CD4-positive, alpha-beta T cell treated with Interleukin-15 for 4 hours (primary cell): ENCODE measurements at regions not wholly inside any gene's neighbourhood (a gene's known extent, or its start where the extent isn't known, plus 50 kb on each side); places are given as distances from the start of the nearest gene placed in this dataset.

ENCODE experiments used
- DNase-seq: peaks from one replicate; pipeline ENCODE4 v3.0.0-alpha.2; 2020; ENCODE audit warnings: low spot score

DNA sequence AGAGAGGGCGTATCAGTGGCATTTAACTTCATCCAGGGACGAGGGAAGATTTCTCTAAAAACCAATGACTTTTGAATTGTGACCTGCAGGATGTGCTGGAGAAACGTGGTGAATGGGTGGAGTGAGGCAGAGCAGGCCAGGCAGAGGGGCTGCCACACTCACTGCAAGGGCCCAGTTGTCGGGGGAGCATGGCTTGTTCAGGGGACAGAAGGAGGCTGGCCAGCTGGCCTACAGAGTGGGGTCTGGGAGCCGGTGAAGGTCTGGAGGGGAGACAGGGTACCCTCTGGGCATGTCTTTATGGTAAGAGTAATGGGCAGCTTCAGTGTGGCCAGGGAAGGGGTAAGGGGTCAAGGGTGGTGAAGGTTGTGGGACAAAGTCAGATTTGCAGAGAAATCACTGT lies 225.2 kb upstream of the RGMA start:
- DNase-seq: no peak

DNA sequence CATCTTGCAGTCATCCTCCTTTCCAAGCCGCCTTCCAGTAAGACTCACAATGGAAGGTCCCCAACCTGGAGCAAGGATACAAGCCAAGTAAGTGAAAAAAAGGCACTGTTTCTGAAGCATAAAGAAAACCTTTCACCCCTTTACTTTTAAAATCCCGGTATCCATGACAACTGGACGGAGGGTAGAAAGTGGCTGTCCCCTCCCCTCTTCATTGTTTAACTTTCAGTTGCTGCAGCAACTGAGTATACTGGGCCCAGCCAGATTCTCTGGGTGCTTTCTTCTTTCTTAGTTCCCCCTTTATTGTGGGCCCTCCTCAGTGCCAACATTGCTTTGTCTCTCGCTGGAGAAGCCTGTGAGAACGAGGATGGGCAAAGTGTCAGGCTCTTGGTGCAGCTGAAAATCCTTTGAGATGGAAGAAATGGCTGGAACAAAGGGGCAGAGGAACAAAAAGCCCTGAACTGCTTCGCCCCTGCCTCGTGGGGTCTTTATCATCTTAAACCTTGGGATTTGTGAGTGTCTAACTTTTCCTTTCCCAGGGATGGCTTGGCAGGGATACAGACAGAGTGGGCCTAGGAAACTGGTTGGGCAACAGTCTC lies 224.0 kb upstream of the RGMA start:
- no peak for DNase-seq

DNA sequence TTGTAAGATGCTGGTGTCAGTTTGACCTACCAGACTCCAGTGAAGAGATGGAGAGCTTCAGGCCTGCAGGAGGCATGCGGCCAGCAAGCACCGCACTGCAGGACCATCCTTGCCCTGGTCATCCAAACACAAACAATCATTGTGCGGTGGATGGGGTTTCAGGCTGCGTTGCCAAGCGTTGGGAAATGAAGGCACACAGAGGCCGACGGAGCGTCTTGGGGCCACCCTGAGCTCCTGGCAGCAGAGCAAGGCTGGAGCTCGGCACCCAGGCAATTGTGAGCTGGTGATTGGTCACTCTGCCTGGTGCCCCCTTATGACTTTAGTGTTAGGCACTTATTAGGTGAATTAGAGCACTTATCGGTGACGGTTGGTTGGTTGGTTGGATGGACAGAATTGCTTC lies 222.6 kb upstream of the RGMA start:
- no peak for DNase-seq

DNA sequence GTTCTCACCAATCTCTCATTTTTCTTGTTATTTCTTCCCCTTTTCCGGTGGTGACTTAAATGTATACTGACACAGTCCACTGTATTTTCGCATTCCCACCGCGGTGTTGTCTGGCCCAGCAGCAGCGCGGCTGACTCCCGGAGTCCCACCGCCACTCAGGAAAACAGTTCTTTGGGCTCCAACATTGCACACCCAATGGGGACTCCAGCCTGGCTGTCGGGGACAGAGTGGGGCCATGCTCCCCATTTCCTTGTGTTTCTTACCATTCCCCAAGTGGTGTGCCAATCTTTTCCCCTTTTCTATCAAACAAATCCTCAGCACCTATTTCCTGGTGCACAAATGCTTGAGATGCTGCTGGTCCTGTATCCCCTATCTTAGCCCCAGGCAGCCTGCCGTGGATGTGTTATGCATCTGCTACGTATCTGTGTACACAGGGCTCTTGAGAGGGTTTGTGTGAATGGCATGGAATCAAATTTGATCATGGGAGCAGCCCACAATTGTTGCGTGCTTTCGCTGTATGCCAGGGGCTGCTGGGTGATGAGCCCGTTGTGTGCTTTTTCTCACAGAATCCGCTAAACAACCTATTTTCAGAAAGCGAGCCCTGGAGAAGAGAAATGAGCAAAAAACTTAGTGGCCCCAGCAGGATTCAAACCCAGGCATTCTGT lies 219.1 kb upstream of the RGMA start:
- no peak for DNase-seq

DNA sequence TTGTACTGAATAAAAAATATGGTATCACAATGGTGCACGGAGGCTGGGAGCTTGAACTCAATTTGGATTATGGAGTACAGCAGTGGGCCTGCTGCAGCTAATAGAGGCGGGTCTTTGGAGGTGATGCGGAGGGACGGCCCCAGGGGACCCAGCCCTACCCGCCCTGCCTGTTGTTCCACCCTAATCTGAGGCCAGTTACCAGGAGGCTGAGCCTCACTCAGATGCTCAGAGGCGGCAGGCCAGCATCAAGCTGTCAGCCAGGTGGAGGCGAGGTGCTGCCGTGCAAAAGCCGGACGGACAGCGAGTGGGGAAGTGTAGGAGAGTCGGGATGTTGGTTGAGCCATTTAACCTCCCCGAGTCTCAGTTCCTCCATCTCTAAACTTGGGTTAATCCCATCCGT lies 218.5 kb upstream of the RGMA start:
- DNase-seq: no peak

DNA sequence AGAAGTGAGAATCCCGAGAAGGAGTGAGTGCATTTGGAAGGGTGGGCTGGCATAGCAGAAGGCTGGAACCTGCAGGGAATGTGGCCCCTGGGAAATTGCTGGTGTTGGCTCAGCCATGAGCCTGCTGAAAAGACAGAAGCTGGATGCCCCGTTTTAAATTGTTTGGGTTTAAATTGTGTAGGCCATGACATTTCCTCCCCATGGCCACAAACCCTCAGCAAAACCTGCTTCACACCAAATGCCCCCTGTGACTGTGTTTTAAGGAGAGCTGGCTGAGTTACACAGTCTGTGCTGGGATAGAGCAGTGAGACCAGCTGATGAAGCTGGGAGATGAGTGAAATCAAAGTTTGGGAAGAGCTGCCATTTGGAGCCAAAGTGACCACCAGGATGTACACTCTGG lies 216.3 kb upstream of the RGMA start:
- DNase-seq: no peak

DNA sequence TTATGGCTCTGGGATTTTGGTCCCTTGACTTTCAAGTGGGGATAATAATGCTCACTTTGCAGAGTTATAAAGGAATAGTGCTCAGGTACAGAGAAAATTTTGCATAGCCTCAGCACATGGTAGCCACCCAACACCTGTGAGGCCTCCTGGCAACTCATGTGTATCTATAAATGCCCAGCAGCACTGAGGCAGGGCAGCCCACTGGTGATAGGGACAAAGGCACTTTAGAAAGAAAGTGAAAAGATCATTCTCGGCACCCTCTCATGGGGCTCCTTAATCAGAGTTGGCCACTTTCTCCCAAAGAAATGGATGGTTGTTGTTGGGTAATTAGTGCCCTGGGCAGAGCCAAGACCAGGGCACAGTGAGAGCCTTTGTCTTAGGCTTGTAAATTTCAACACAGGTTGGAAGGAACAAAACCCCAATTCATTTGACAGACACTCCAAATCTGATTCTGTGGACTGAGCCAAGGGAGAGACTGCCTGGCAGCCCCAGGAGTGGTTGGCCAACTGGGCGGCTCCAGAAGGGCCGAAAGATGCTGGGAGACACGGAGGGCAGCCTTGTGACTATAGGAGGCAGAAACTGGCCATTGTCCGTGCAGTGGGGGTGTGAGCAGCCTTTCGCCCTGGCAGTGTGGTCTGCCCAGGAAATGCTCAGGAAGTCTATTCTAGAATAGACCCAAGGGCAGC lies 213.2 kb upstream of the RGMA start:
- DNase-seq: no peak

DNA sequence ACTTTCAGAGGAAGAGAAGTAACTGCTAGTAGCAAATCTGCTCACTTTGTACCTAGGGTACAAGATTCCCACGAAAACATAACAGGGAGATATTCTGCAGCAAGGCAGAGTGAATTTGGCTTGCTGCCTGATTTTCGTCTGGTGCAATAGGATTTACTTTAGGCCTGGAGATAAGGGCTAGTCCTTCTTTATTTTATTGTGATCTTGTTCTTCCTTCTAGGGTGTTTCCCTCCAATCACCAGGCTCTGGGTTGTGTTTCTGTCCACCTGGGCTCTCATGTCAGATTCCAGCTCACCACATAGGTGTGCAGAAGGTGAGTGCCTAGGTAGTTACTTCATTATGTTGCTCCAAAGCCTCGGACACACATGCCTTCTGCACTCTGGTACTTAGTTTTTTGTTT lies 211.8 kb upstream of the RGMA start:
- no peak for DNase-seq

DNA sequence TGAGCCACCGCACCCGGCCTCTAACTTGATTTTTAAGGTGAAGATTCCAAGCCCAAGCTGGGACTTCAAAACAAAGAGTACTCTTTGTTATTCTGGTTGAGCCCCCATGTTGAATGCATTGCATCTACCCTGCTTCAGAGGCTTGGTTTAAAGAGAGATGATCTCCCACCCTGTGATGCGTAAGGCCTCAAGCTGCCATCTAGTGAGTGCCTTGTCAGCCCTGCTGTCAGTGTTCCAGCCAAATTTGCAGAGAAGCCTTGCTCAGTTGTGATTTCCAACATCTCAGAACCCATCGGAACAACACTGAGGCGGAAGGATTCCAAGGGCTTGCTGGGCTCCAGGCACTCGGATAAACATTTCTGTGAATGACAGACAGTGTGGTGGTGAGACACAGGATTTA lies 210.7 kb upstream of the RGMA start:
- DNase-seq: no peak

DNA sequence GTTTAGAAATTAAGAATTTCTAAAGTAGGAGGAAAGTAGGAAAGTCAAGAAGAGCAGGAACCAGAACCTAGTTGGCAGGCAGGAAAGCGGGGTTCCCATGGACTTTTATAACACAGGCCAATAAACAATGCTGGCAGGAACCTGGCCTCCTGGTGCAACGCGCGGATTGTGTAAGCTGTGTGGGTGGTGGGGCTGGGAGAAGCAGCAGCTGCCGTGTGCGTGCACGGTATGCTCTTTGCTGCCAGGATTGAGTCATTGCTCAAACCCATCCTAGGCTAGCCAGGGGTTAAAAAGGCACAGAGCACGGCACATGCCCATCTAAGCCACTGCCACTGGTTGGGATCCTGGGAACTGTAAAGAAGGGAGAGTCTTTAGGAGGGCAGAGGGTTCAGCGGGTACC lies 209.9 kb upstream of the RGMA start:
- DNase-seq: no peak

DNA sequence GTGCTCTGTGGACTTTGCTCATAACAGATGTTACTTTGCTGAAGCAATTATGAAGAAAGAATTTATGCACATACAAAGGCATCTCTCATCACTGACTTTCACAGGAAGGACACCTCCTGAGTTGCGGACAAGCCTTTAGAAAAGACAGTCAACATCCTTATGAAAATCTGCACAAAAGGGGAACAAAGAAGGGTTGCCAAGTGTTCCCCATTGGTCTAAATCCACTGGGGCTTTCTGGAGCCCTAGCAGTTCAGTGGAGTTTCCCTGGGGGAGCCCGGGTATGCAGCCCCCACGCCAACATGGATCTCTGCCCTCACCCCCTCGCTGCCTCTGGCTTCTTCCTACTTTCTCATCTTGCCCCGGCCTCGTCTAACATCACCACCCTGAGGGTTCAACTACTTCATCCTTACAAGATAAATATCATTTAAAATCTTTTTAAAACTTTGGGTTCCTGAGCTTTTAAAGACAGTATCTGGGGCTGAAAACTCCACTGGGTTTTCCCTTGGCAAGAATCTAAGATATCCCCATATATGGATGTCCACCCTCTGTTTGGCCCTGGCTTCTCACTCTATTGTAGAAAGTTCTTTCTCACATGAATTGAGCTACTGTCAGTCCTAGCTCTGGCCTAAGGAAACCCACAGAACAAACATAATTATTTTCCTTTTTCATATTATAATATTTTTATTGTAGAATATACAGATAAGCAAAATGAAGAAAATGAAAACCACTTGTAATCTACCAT lies 207.9 kb upstream of the RGMA start:
- no peak for DNase-seq

DNA sequence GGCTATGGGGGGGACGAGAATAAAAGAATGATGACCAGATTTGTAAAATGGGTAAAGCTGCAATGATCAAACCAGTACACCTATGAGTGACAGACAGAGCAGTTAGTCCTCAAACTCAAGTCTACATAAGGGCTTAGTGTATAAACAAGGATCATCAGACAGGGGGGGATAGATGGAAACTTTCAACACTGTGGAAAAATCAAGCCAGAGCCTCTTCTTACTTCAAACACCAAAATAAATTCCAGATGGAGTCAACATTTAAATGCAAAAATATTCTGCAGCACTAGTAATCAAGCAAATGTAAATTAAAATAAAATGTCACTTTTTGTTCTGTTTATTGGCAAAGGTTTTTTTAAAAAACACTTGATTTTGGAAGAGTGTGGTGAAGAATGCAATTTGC lies 205.9 kb upstream of the RGMA start:
- no peak for DNase-seq

DNA sequence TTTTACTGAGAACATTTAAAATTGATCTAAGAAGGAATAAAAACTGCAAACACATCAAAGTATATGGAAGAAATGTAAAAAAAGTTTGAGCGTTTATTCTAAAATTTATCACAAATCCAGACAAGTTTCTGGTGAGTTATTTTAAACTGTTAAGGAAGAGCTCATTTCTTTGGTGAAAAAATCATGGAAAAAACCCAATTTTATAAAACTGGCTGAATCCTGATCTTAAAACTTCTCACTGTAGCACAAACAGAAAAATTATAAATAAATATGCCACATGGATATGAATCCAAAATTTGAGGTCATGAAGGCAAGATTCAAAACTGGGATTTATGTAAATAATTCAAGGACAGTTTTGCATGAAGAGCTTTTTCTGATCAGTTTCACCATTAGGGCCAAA lies 205.1 kb upstream of the RGMA start:
- no peak for DNase-seq

DNA sequence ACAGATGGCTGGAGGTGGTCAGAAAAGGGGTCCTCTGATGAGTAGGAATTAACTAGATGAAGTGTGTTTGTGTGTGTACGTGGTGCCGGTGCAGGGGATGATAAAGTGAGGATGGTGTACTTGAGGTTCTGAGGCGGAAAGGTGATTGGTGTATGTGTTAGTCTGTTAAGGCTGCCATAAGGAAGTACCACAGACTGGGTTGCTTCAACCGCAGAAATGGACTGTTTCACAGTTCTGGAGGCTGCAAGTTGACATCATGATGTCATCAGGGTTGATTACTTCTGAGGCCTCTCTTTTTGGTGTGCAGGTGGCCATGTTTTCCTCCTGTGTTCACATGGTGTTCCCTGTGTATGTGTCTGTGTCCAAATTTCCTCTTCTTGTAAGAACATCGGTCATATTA lies 202.4 kb upstream of the RGMA start:
- DNase-seq: no peak

DNA sequence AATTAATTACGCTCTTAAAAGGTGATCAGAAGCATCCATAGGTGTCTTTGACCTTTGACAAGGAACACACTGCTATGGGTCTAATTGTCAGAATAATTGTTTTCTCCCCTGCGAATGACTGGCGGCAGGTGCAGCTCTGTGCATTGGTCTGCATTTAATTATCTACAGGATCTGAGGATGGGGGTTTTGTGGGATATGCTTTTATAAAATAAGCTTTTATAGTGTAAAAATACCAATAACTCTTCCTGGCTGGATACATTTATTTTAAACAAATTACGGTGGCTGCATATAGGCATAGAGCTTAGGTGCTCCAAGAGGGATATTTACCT lies 201.6 kb upstream of the RGMA start:
- DNase-seq: no peak

DNA sequence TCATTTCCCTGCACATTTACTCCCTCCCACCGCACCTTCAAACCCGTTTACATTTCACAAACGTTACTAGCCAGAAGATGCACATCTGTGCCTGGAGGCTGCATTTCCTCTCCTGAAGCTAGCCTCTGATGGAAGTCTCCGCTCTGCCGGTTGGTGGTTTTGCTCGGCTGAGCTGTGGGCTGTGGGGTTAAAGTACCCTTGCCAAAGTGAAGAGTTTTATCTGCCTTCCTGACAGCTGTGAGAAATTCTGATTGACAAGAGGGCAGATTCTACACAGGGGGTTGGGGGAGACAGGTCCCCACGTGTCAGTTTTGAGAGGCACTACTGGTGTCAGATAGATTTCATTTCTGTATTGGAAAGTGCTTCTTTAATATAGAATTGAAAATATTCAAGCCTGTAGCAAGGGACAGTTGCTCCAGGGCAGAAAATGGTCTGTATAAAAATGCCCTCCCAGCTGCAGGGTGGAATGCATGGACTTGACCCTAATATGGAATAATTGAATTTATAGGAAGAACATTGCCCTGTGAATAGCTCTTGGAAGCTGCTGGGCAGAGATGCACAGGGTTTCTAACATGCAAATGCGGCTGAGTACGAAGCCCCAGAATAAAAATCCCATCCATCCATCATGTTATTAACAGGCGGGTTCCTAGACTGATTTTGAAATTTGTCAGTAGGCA lies 201.1 kb upstream of the RGMA start:
- DNase-seq: no peak

DNA sequence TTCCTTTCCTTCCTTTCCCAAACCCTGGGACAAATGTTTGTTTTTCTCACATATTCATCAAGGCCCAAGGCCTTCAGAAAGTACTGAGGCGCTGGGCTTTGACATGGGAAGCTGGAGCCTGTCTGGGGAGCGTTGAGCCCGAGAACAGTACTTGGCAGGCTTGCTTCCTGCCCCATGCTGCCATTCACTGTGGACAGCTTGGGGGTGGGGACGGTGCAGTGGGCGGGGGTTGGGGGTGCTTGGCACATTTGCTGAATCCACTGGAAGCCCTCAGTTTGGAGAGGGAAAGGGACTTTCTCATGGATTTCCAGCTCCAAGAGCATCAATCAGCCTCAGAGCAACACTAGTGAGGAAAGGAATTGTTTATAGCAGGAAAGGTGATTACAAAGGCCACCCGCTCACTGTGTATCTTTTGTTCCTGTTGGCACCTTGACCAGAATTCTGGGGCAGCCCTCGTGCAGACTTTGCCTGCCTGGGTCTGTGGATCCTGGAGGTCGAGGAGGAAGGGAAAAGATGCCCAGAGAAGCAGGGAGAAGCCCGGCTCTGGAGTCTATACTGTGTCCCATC lies 199.8 kb upstream of the RGMA start:
- DNase-seq: no peak

DNA sequence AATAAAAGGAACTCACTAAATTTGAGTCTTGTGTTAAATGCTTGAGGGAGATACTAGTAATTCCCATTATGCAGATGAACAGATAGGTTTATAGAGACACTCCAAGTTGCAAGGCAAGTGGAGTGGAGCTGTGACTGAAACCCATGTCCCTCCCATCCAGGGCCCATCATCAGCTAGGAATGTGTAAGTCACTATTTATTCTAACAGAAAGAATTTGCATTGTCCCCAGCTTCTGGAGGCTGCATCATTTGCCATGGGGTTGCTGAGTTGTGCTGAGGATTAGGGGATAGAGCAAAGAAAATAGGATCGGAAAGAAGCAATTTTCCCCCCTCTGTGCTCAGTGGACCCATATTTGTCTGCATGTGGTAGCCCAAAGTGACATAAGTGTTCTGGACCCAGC lies 197.4 kb upstream of the RGMA start:
- DNase-seq: no peak

DNA sequence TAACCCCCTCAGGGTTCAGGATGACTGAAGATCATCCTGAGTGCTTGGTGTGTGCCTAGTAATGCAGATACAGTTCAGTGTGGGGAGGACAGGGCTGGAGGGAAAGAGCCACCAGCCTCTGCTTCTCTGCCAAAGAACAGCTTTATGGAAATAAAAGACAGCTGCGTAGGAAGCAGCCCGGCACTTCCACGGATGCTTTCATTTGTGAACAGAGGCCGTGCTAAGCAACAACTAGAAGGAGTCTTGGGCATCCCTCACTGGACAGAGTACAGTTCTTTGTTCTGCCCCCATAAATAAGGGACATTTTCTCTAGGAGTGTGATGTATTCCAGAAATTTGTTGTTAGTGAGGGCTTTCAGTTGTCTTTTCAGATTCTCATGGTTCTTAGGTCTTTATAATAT lies 194.8 kb upstream of the RGMA start:
- no peak for DNase-seq

DNA sequence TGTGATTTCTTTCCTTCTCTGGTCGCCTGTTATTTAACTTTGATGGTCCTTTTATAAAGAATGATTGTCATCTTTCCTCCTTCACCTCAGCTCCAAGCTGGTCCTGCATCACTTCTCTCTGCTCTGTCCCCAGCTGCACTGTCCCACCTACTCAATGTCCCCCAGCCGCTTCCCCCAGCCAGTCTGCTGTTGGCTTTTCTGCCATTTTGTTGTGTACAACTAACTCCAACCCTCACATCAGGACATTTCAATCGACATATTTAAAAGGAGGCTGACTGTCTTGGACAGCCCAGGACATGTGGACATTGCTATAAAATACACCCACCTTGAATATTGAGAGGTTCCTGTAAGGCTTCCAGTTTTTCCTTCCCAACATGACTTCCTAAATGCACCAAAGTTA lies 193.8 kb upstream of the RGMA start:
- no peak for DNase-seq

DNA sequence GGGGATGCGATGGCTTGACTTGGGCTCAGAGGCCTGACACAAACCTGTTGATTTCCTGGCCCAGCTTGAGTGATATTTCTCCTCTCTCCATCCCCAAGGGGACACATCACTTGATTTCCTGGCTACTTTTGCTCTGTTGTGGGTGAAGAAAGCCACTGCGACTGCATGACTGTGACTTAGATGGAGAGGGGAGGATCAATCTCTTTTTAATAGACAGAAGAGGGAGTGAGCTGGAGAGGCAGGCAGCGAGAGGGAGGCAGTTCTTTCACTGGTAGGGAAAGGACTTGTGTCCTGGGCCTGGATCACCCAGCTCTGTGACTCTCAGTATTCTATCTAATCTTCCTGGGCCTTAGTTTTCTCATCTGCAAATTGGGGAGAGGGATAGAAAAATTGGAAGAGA lies 189.8 kb upstream of the RGMA start:
- DNase-seq: no peak

DNA sequence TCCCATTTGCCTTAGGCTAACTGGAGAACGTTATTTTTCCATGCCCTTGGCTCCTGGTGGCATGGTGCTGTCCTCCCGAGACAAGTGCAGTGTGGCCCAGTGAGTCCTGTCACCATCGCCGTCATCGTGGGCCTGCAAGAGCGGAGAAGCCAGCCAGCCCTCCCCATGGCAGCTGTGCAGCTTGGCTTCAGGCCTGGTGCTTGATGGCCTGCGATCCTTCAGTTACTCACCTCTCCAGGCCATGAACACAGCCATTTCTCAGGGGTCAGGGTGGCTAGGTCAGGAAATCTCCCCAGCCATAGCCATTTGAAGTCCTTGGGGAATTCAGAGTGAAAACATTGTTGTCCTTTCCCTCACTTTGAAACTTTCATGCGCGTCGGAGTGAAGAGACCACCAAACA lies 189.0 kb upstream of the RGMA start:
- no peak for DNase-seq
